ENCODE measurements at regions not wholly inside any gene's neighbourhood (a gene's known extent, or its start where the extent isn't known, plus 50 kb on each side); places are given as distances from the start of the nearest gene placed in this dataset.

GRCh38 chr13:74567485-74567884 lies 433.3 kb upstream of the KLF12 start:
- ATAC-seq (no peak), DNase-seq (no peak)
- no peak for TF ChIP-seq POLR2A (IDR thresholded peaks at IDR 0.05)
- no peaks in the 10 kb centered on the region for H3K4me1 ChIP-seq
- H3K27me3 ChIP-seq, result no peaks in the 10 kb centered on the region
- no peaks in the 10 kb centered on the region for H3K9me3 ChIP-seq
- no peak overlapping the region for H3K4me3 ChIP-seq
- no peaks in the 10 kb centered on the region for H3K36me3 ChIP-seq
- intact Hi-C loops (cut with DNase I), result no loop called here
- H3K27ac ChIP-seq, result no peak overlapping the region
- 60% methylated on average over 3 of the region's 3 CpGs for WGBS (ENCODE audit: insufficient coverage, low coverage, low lambda C conversion rate, missing lambda C conversion rate)

DNA sequence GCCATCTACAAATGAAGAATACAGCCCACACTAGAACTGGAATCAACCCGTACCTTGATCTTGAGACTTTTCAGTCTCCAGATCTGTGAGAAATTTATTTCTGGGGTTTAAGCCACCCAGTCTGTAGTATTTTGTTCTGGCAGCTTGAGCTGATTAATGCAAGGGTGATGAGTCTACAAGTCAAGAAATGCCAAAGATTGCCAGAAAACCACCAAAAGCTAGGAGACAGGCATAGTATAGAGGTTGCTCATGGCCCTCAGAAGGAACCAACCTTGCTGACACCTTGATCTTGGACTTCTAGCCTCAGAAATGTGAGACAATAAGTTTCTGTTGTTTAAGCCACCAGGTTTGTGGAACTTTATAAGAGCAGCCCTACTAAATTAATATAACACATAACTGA lies 428.2 kb upstream of the KLF12 start:
- intact Hi-C loops (cut with DNase I), result no loop called here
- ATAC-seq (no peak), DNase-seq (no peak)
- no peaks in the 10 kb centered on the region for H3K9me3 ChIP-seq
- no peaks in the 10 kb centered on the region for H3K36me3 ChIP-seq
- H3K4me3 ChIP-seq, result no peak overlapping the region
- no peaks in the 10 kb centered on the region for H3K4me1 ChIP-seq
- TF ChIP-seq POLR2A (IDR thresholded peaks at IDR 0.05), result no peak
- H3K27me3 ChIP-seq, result no peaks in the 10 kb centered on the region
- WGBS (ENCODE audit: insufficient coverage, low coverage, low lambda C conversion rate, missing lambda C conversion rate), result 56% methylated on average over 1 of the region's 1 CpG
- no peak overlapping the region for H3K27ac ChIP-seq

- intact Hi-C loops (cut with DNase I), result no loop called here
- Histone ChIP-seq H3K27me3 (no peaks in the 10 kb centered on the region), H3K36me3 (no peaks in the 10 kb centered on the region), H3K4me1 (no peaks in the 10 kb centered on the region), H3K9me3 (no peaks in the 10 kb centered on the region), H3K27ac (no peak overlapping the region), H3K4me3 (no peak overlapping the region)
- TF ChIP-seq, protein P1, sequence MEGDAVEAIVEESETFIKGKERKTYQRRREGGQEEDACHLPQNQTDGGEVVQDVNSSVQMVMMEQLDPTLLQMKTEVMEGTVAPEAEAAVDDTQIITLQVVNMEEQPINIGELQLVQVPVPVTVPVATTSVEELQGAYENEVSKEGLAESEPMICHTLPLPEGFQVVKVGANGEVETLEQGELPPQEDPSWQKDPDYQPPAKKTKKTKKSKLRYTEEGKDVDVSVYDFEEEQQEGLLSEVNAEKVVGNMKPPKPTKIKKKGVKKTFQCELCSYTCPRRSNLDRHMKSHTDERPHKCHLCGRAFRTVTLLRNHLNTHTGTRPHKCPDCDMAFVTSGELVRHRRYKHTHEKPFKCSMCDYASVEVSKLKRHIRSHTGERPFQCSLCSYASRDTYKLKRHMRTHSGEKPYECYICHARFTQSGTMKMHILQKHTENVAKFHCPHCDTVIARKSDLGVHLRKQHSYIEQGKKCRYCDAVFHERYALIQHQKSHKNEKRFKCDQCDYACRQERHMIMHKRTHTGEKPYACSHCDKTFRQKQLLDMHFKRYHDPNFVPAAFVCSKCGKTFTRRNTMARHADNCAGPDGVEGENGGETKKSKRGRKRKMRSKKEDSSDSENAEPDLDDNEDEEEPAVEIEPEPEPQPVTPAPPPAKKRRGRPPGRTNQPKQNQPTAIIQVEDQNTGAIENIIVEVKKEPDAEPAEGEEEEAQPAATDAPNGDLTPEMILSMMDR (IDR thresholded peaks at IDR 0.05), result no peak
- TF ChIP-seq POLR2A (IDR thresholded peaks at IDR 0.05), result no peak
- ATAC-seq, result no peak
- DNase-seq, result no peak
These were observed 427.0 kb upstream of the KLF12 start for GRCh38 chr13:74561155-74561554.

DNA sequence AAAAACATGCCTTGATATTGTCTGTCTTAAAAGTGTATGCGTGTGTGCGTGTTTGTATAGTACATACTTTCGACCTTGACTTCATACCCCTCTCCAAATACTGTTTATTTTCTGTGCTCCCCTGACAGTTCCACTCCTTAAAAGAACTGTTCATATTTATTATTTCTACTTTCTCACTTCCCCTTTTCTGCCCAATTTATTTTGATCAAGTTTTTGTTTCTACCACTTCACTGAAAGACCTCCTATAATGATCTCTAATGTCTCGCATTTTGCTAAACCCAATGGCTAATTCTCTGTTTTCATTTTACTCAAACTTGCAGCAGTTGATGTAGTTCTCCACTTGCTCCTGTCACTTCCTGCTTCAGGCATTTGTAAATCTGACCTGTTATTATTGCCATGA lies 426.1 kb upstream of the KLF12 start:
- Histone ChIP-seq H3K27ac (no peak overlapping the region), H3K4me3 (no peak overlapping the region), H3K4me1 (no peaks in the 10 kb centered on the region), H3K9me3 (no peaks in the 10 kb centered on the region), H3K27me3 (no peaks in the 10 kb centered on the region), H3K36me3 (no peaks in the 10 kb centered on the region)
- no peak for DNase-seq
- no peak for ATAC-seq
- WGBS (ENCODE audit: insufficient coverage, low coverage, low lambda C conversion rate, missing lambda C conversion rate), result 74% methylated on average over 4 of the region's 4 CpGs
- TF ChIP-seq POLR2A (IDR thresholded peaks at IDR 0.05), result no peak
- TF ChIP-seq, protein P1 (IDR thresholded peaks at IDR 0.05), result no peak
- intact Hi-C loops (cut with DNase I), result no loop called here

DNA sequence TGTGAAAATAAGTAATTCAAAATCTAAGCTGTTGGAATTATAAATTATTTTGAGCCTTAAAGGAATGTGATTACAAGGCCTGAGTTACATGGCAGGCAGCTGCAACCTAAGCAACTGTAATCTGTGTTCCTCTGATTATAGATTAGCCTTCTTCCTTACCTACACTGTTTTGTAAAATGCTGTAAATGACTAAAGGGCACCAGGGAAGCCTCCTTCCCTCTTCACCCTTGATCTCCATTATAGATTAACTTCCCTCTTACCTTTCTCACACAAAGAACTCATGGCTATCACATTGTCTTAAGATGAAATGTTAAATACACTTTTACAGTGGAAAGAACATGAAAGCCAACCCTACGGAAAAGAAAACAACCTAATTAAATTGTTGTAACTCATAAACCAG lies 423.7 kb upstream of the KLF12 start:
- WGBS (ENCODE audit: insufficient coverage, low coverage, low lambda C conversion rate, missing lambda C conversion rate), result 67% methylated on average over 1 of the region's 1 CpG
- DNase-seq (no peak), ATAC-seq (no peak)
- H3K4me3 ChIP-seq, result no peak overlapping the region
- intact Hi-C loops (cut with DNase I), result no loop called here
- TF ChIP-seq POLR2A (IDR thresholded peaks at IDR 0.05), result no peak
- TF ChIP-seq, protein P1 (IDR thresholded peaks at IDR 0.05), result no peak
- no peaks in the 10 kb centered on the region for H3K9me3 ChIP-seq
- no peaks in the 10 kb centered on the region for H3K27me3 ChIP-seq
- H3K27ac ChIP-seq, result no peak overlapping the region
- H3K36me3 ChIP-seq, result no peaks in the 10 kb centered on the region
- H3K4me1 ChIP-seq, result no peaks in the 10 kb centered on the region
